HepG2 (cell line): ENCODE measurements at regions not wholly inside any gene's neighbourhood (a gene's known extent, or its start where the extent isn't known, plus 50 kb on each side); places are given as distances from the start of the nearest gene placed in this dataset.

Experiments used
- ATAC-seq: fragments of 200-7000 bp; cut with Tn5 transposase; 3 replicates; pipeline ENCODE4 v1.9.1; 2020; ENCODE audit warnings: mild to moderate bottlenecking, moderate library complexity
- BruUV-seq: library from RNA; stranded (reverse); fragments of 400-500 nt; replicated peaks from 2 replicates; lab custom pipeline; 2021; lab: Mats Ljungman, UMichigan
- CTCF ChIA-PET: fragments of 300-600 bp; formaldehyde crosslinking; extraction: SDS; loops from one replicate; lab custom pipeline; 2021; ENCODE audit warnings: low total read pairs, inconsistent platforms, low intra/inter-chr PET ratio; lab: Yijun Ruan, JAX
- POLR2A ChIA-PET: fragments of 350-600 bp; sonication (Branson Sonifier 250); formaldehyde crosslinking; loops from one replicate; lab custom pipeline; 2020; ENCODE audit warnings: antibody characterized with exemption, inconsistent platforms; lab: Yijun Ruan, JAX
- DNase-seq: peaks from one replicate; pipeline ENCODE4 v3.0.0-alpha.2; 2015; ENCODE audit warnings: low spot score
- FAIRE-seq: peaks from 3 replicates; lab custom pipeline; 2011; peaks lifted over from hg19 to GRCh38; lab: Jason Lieb, UNC
- H2AFZ ChIP-seq: one replicate; pipeline ENCODE4 v1.6.1; 2011; ENCODE audit warnings: low read length, inconsistent platforms
- H3K27ac ChIP-seq: fragments of 300-600 bp; 3 replicates; pipeline ENCODE4 v1.8.0; 2011; ENCODE audit warnings: mixed run types, mild to moderate bottlenecking, mixed read lengths, low read length, inconsistent platforms; ENCODE audit not compliant: insufficient read depth; ENCODE audit errors: extremely low read length
- H3K27me3 ChIP-seq, 2 experiments: fragments of 200-600 bp in 1 of 2; 2 replicates in 1 of 2; 3 replicates in 1 of 2; pipeline versions ENCODE4 v1.6.0 to v1.8.0; 2011; ENCODE audit warnings: low read length in 2 of 2, mild to moderate bottlenecking in 2 of 2, moderate library complexity in 2 of 2, inconsistent platforms in 1 of 2; ENCODE audit not compliant: insufficient read depth in 2 of 2, control insufficient read depth in 1 of 2
- H3K36me3 ChIP-seq, 2 experiments: fragments of 200-600 bp in 1 of 2; replicated peaks in 1 of 2; 2 replicates in 1 of 2; 3 replicates in 1 of 2; pipeline versions ENCODE4 v1.5.1 to v1.8.0; 2011; ENCODE audit warnings: low read length in 2 of 2, inconsistent platforms in 1 of 2; ENCODE audit not compliant: insufficient read depth in 2 of 2, control insufficient read depth in 1 of 2
- H3K4me1 ChIP-seq: 2 replicates; pipeline ENCODE4 v1.5.1; 2012; ENCODE audit warnings: low read length, inconsistent platforms; ENCODE audit not compliant: insufficient read depth
- H3K4me2 ChIP-seq: 2 replicates; pipeline ENCODE4 v1.6.0; 2011; ENCODE audit warnings: low read depth, low read length, inconsistent platforms
- H3K4me3 ChIP-seq, 3 experiments: fragments of 200-600 bp in 1 of 3; sonication (generic), shearing (Covaris generic) in 1 of 3; replicated peaks in 1 of 3; 2 replicates each; pipeline ENCODE4 v1.5.1; 2011 to 2016; ENCODE audit warnings: low read length in 3 of 3, inconsistent platforms in 2 of 3, low read depth in 2 of 3, mild to moderate bottlenecking in 2 of 3, control low read depth in 1 of 3, mixed read lengths in 1 of 3; ENCODE audit not compliant: insufficient read depth in 1 of 3
- H3K79me2 ChIP-seq: one replicate; pipeline ENCODE4 v1.6.1; 2011; ENCODE audit warnings: low read length, inconsistent platforms; ENCODE audit not compliant: insufficient read depth
- H3K9ac ChIP-seq: 2 replicates; pipeline ENCODE4 v1.6.0; 2011; ENCODE audit warnings: mild to moderate bottlenecking, low read depth, low read length, inconsistent platforms; ENCODE audit not compliant: insufficient read depth
- H3K9me3 ChIP-seq: 2 replicates; pipeline ENCODE4 v1.5.1; 2012; ENCODE audit warnings: mild to moderate bottlenecking, low read length
- H4K20me1 ChIP-seq: 2 replicates; pipeline ENCODE4 v1.6.0; 2011; ENCODE audit warnings: inconsistent platforms, mild to moderate bottlenecking, low read length, moderate library complexity; ENCODE audit not compliant: insufficient read depth
- BRCA1 ChIP-seq: sonication (generic); formaldehyde crosslinking; IDR thresholded peaks from 2 replicates; pipeline ENCODE4 v1.4.0; 2020; ENCODE audit warnings: missing genetic modification reagents
- HCFC1 ChIP-seq: fragments of 150-350 bp; IDR thresholded peaks from 2 replicates; pipeline ENCODE4 v1.6.1; 2014; ENCODE audit warnings: low read depth, low read length
- HNRNPUL1 ChIP-seq: fragments of 200-400 bp; formaldehyde crosslinking; IDR thresholded peaks from 2 replicates; pipeline ENCODE4 v1.6.1; 2017; ENCODE audit warnings: low read depth, mild to moderate bottlenecking, low read length, moderate library complexity
- IRF9 ChIP-seq: sonication (generic); formaldehyde crosslinking; IDR thresholded peaks from 2 replicates; pipeline ENCODE4 v1.8.0; 2022; ENCODE audit warnings: missing genetic modification reagents, mild to moderate bottlenecking, borderline replicate concordance
- PAWR ChIP-seq: sonication (generic); formaldehyde crosslinking; IDR thresholded peaks from 2 replicates; pipeline ENCODE4 v1.4.0; 2020; ENCODE audit warnings: missing genetic modification reagents, mild to moderate bottlenecking, borderline replicate concordance
- ZNF784 ChIP-seq: sonication (generic); formaldehyde crosslinking; IDR thresholded peaks from 2 replicates; pipeline ENCODE4 v1.5.1; 2020; ENCODE audit warnings: missing genetic modification reagents, mild to moderate bottlenecking, borderline replicate concordance
- ZNF816 ChIP-seq: sonication (generic); formaldehyde crosslinking; IDR thresholded peaks from 2 replicates; pipeline ENCODE4 v1.8.0; 2022; ENCODE audit warnings: missing genetic modification reagents, mild to moderate bottlenecking, borderline replicate concordance
- ZSCAN5A ChIP-seq: sonication (generic); formaldehyde crosslinking; IDR thresholded peaks from 2 replicates; pipeline ENCODE4 v1.8.0; 2022; ENCODE audit warnings: mild to moderate bottlenecking, missing genetic modification reagents, borderline replicate concordance
- WGBS: methylation state at CpG from one replicate; pipeline ENCODE4 v1.1.6; 2017; ENCODE audit warnings: low lambda C conversion rate; 5-methylcytosine and 5-hydroxymethylcytosine counted together
- in situ Hi-C: cut with HindIII; loops from 2 replicates; pipeline ENCODE4 v1.10.0; 2017; ENCODE audit warnings: low pct_unique_long_range_greater_than_20kb; ENCODE audit not compliant: extremely low pct_ligation_motif_present
- intact Hi-C: fragments of 100-400 bp; cut with micrococcal nuclease; formaldehyde crosslinking; loops from one replicate; pipeline ENCODE4 v1.10.0; 2022; ENCODE audit not compliant: unreplicated experiment

GRCh38 chr12:126347421-126347820, 1282.2 kb downstream of the AACS start:
- H4K20me1 ChIP-seq, result no peaks in the 10 kb centered on the region
- peaks cover 95% of the 10 kb centered on the region for H3K9me3 ChIP-seq
- intact Hi-C loops, result no loop called here
- H3K27ac ChIP-seq, result no peak overlapping the region
- under 1% methylated on average over 5 of the region's 5 CpGs for WGBS
- ATAC-seq (no peak), FAIRE-seq (no peak), DNase-seq (no peak)
- no peaks in the 10 kb centered on the region for H3K36me3 ChIP-seq
- POLR2A ChIA-PET, result no interaction called here
- no peaks in the 10 kb centered on the region for H3K4me1 ChIP-seq
- in situ Hi-C loops, result no loop called here
- H3K27me3 ChIP-seq, result no peaks in the 10 kb centered on the region; a peak in 1 of 5 replicates
- BruUV-seq, result no TSS peak
- H2AFZ ChIP-seq, result no peak overlapping the region
- H3K79me2 ChIP-seq, result no peaks in the 10 kb centered on the region
- no peak overlapping the region for H3K9ac ChIP-seq
- CTCF ChIA-PET, result no interaction called here
- no peak overlapping the region for H3K4me2 ChIP-seq
- TF ChIP-seq PAWR (CRISPR knock-in tag) (no peak), IRF9 (CRISPR knock-in tag) (no peak), HCFC1 (no peak), ZNF816 (CRISPR knock-in tag) (no peak), BRCA1 (CRISPR knock-in tag) (no peak), ZSCAN5A (CRISPR knock-in tag) (no peak), ZNF784 (no peak), HNRNPUL1 (no peak)
- no peak overlapping the region for H3K4me3 ChIP-seq
